CD1c-positive myeloid dendritic cell (primary cell): ENCODE measurements at regions not wholly inside any gene's neighbourhood (a gene's known extent, or its start where the extent isn't known, plus 50 kb on each side); places are given as distances from the start of the nearest gene placed in this dataset.
"Not testable (repeated sequence)": the region's sequence is repeated elsewhere in the genome, so short reads cannot be mapped to it uniquely, and the experiment has no call there.

Experiments
- DNase-seq: peaks from one replicate; pipeline ENCODE4 v3.0.0-alpha.2; 2016; ENCODE audit errors: extremely low spot score

- DNase-seq = no peak
Measured at GRCh38 chr14:105873870-105874512, 347.6 kb downstream of the TMEM121 start.

- no peak for DNase-seq
Measured at GRCh38 chr14:105876158-105876557, 349.8 kb downstream of the TMEM121 start.

- DNase-seq = no peak
Measured at GRCh38 chr14:105876829-105877228, 350.4 kb downstream of the TMEM121 start.

DNA sequence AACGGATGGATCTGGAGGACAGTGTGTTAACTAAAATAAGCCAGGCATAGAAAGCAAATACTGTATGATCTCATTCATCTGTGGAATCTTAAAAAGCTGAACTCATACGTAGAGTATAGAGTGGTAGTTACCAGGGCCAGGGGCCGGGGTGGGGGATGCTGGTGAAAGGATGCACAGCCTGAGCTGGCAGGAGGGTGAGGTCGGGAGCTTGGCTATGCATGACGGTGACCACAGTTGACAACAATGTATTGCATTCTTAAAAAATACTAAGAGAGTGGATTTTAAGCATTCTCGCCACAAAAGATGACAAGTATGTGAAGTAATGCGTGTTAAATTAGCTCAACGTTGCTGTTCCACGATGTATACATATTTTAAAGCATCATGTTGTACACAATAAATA lies 351.3 kb downstream of the TMEM121 start:
- DNase-seq = no peak

- DNase-seq = no peak
Measured at GRCh38 chr14:105878125-105878524, 351.7 kb downstream of the TMEM121 start.

DNA sequence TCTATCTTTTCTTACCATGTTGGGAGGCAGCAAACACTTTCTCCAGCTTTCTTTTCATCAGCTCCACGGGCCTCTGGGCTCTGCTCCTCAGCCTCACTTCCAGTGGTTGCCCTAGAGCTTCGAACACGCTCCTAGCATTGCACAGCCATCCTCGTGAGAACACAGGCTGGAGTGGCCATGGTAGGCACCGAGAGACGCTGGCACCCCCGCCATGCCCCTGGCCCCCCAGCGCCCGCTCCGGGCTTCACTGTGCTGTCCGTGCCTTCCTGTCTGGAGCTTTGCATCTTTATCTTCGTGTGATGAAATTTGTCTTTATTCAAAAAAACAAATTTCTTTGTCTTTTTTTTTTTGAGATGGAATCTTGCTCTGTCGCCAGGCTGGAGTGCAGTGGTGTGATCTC lies 352.2 kb downstream of the TMEM121 start:
- DNase-seq = no peak

DNA sequence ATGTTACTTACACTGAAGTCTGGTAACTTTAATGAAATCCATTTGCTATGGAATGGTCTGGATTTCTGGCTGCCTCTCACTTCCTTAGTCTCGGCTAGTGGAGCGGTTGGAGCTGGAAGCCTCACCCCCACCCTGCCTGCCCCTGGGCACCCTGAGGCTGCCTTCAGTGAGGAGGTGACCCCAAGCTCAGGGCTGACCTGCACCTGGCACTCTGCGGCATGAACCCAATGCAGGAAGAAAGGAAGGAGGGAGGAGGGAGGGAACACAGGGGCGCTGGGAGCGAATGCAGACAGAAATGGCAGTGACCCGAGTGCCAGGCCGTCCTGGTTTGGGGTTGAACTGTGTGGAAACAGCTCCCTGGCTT lies 353.1 kb downstream of the TMEM121 start:
- no peak for DNase-seq

DNA sequence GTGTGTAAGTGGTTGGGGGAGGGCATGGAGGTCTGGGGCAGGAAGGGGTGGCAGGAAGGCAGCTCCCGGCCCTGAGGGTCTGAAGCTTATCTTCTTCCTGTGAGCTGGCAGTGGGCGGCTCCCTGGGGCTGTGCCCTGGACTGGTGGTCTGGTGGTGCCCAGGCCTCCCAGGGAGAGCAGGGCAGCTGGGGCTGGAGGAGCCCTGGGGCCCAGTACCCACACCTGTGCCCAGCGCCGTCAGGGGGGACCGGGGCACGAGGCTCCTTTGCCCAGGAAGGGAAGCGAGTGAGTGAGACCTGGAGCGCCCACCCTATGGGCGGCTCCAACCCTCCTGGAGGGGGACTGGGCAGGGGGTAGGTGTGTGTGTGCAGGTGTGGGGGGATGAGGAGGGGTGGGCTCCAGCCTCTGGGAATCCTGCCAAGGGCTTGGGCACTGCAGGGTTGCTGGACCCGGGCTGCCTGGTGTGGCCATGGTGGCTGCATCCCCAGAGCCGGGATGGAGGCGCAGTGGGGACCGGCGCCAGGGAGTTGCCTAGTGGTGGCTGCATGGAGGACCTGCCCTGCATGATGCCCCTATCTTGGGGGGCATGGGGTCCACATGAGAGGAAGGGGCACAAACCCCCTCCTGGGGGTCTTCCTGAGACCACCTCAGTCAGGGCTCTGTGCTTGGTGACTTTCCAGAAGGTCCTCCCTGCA lies 353.6 kb downstream of the TMEM121 start:
- no peak for DNase-seq

GRCh38 chr14:105880616-105881015 lies 354.2 kb downstream of the TMEM121 start:
- DNase-seq = no peak

DNA sequence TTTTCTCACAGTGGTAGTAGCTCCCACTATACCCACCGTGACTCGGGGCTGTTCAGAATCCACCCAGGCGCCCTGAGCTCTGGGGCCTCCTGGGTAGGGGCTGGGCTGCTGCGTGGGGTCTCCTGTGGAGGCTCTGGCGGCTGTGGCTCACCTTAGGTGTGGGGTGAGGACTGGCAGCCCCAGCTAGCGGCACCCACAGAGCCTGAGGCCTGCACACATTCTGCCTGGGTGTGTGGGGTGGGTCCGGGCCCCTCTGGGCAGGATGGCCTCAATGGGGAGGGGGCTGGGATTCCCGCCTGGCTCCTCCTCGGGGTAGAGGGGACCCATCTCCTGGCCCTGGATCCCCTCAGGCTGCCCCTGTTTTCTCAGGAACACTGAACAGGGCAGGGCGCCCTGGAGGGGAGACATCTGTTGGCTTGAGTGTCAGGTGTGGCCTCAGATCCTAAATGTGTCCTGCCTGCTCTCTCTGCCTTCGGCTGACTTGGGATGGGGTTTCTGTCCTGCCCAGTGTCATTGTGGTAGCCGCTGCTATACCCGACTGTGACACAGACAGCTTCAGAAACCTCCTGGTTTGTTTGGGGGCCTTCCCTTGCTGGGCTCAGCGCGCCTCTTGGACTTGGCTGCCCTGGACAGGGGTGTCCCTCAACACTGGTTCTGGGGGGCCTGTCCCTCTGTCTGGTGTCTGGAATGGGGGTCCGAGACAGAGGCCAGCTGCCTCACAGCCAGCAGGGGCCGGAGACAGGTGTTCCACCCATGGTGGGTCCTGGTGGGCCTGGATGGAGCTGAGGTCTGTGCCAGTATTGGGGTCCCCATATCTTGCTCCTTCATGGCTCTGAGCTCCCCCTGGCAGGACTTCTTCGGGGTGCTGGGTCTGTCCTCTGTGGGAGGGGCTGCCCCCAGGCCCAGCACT lies 354.9 kb downstream of the TMEM121 start:
- no peak for DNase-seq

DNA sequence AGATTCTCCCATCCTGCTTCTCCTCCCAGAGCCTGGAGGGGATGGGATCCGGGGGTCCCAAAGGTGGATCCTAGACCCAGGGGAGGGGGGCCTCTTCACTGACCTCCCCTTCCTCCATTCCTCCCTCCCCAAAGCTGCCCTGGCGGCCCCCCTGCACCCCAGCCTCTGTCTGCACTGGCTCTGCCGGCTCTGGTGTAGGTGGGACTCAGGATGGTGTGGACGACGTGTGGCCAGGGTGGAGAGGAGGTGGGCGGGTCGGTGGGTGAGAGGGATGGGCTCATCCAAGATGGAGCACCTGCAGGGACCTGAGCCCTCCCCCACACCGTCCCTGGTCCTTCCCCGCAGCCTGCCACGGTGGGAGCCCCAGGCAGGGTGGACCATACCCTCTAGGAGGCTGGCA lies 355.6 kb downstream of the TMEM121 start:
- DNase-seq = not testable (repeated sequence)

DNA sequence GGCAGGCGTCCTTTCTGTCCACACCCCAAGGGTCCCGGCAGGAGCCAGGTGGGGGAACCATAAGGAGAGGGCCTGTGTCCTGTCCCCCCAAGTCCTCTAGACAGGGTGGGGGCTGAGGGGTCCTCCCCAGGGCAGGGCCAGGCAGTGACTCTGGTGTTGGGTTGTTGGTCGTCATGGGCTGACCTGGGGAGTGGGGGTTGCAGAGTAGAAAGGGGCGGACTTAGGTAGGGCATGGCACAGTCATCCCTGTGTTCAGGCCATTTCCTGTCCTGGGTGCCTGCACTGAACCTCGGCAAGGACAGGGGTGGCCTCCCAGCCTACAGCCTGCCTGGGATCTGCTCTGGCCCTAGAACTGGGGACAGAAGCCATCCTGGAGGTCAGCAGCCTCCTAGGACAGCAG lies 356.2 kb downstream of the TMEM121 start:
- no peak for DNase-seq

GRCh38 chr14:105883066-105884005 lies 357.0 kb downstream of the TMEM121 start:
- DNase-seq = no peak

- not testable (repeated sequence) for DNase-seq
Measured at GRCh38 chr14:105884192-105884807, 357.9 kb downstream of the TMEM121 start.

- DNase-seq = no peak
Measured at GRCh38 chr14:105884808-105885281, 358.5 kb downstream of the TMEM121 start.

GRCh38 chr14:105885561-105886320 lies 359.4 kb downstream of the TMEM121 start:
- DNase-seq = no peak

GRCh38 chr14:105886791-105887191 lies 360.4 kb downstream of the TMEM121 start:
- DNase-seq = not testable (repeated sequence)

- DNase-seq = no peak
Measured at GRCh38 chr14:105887692-105888091, 361.3 kb downstream of the TMEM121 start.

- no peak for DNase-seq
Measured at GRCh38 chr14:105888151-105888550, 361.8 kb downstream of the TMEM121 start.
